ENCODE measurements at regions not wholly inside any gene's neighbourhood (a gene's known extent, or its start where the extent isn't known, plus 50 kb on each side); places are given as distances from the start of the nearest gene placed in this dataset.

GRCh38 chr9:117886616-117887015 is 182.4 kb downstream of the TLR4 start:
- TF ChIP-seq EZH2 (IDR thresholded peaks at IDR 0.05): no peak
- TF ChIP-seq CTCF (IDR thresholded peaks at IDR 0.05): no peak
